Heart right ventricle (tissue), 16 donors: ENCODE measurements at regions not wholly inside any gene's neighbourhood (a gene's known extent, or its start where the extent isn't known, plus 50 kb on each side); places are given as distances from the start of the nearest gene placed in this dataset.
"Not testable (repeated sequence)": the region's sequence is repeated elsewhere in the genome, so short reads cannot be mapped to it uniquely, and the experiment has no call there.

Experiments used
- ATAC-seq, 8 donors: fragments of 200-7000 bp; cut with Tn5 transposase; one replicate each; pipeline ENCODE4 v1.9.1; 2020; ENCODE audit warnings: mild to moderate bottlenecking in 8 of 8, moderate library complexity in 8 of 8, moderate number of reproducible peaks in 1 of 8
- DNase-seq, 2 donors: peaks; one replicate each; pipeline ENCODE4 v3.0.0-alpha.2; 2020
- H3K27ac ChIP-seq, 10 donors: fragments of 200-600 bp; sonication (generic) in 2 of 10; one replicate each; pipeline versions ENCODE4 v1.5.0 to v1.8.0; 2020 to 2022; ENCODE audit warnings: mild to moderate bottlenecking in 3 of 10
- H3K27me3 ChIP-seq, 7 donors: fragments of 200-600 bp; one replicate each; pipeline ENCODE4 v1.8.0; 2021 to 2022; ENCODE audit warnings: mild to moderate bottlenecking in 2 of 7
- H3K36me3 ChIP-seq, 9 donors: fragments of 200-600 bp; sonication (generic) in 1 of 9; one replicate each; pipeline versions ENCODE4 v1.5.0 to v1.8.0; 2020 to 2022; ENCODE audit warnings: mild to moderate bottlenecking in 2 of 9
- H3K4me1 ChIP-seq, 9 donors: fragments of 200-600 bp; sonication (generic) in 1 of 9; one replicate each; pipeline versions ENCODE4 v1.5.0 to v1.8.0; 2020 to 2022; ENCODE audit warnings: mild to moderate bottlenecking in 4 of 9
- H3K4me3 ChIP-seq, 10 donors: fragments of 200-600 bp; sonication (generic) in 2 of 10; one replicate each; pipeline versions ENCODE4 v1.5.0 to v1.8.0; 2020 to 2022; ENCODE audit warnings: mild to moderate bottlenecking in 7 of 10, moderate library complexity in 2 of 10
- H3K9me3 ChIP-seq, 11 donors: fragments of 200-600 bp in 10 of 11; sonication (generic) in 2 of 11; one replicate each; pipeline versions ENCODE4 v1.5.0 to v1.8.0; 2013 to 2022; ENCODE audit warnings: mild to moderate bottlenecking in 2 of 11, control low read depth in 1 of 11, moderate library complexity in 1 of 11
- CTCF ChIP-seq, 9 donors: fragments of 200-600 bp; sonication (generic) in 2 of 9; IDR thresholded peaks; one replicate each; pipeline versions ENCODE4 v1.5.0 to v1.8.0; 2021 to 2022; ENCODE audit warnings: antibody characterized with exemption in 9 of 9, mild to moderate bottlenecking in 5 of 9, moderate library complexity in 1 of 9
- WGBS, 2 donors: extraction: QIAGEN DNeasy Blood & Tissue Kit; methylation state at CpG; one replicate each; pipeline ENCODE4 v1.1.7; 2013; ENCODE audit warnings: inconsistent platforms in 1 of 2; 5-methylcytosine and 5-hydroxymethylcytosine counted together
- intact Hi-C, 10 donors: fragments of 100-400 bp; cut with DNase I; formaldehyde crosslinking; loops; one replicate each; pipeline versions ENCODE4 v1.11.1 to v1.14.2; 2022
- donor health status: Arrhythmogenic right ventricular cardiomyopathy.
- donor health status: ischemic (EF 13 %, LVEDD 7.1; RV severe dilation, severe dysfunction).
- donor health status: healthy with polysubstance abuse.
- donor health status: DM: no; HTN: yes; CAD: no.
- donor health status: DM: no; HTN: no; CAD: no.
- donor health status: ischemic (EF 25% LVEDD 6.9; RV normal size, moderate dysfunction).
- donor health status: ischemic (EF 25% LVEDD 5.7; RV mildly dilated, moderate dysfunction).
- donor health status: healthy.
- donor health status: DM: yes; HTN: yes; CAD: no.
- donor health status: Ischemic cardiomyopathy.
- donor health status: ischemic (EF 35%, LVEDD 5.7; RV mildly dilated, moderate dysfunction).
- donor health status: nonischemic (EF 11% LVEDD 7.7; RV severe dilation, severe dysfunction).
- donor health status: DM: yes; HTN: yes; CAD: no.
- donor health status: PGD.
- donor health status: ischemic (EF 29% LVEDD 5.4; RV normal size, mild dysfunction).
- donor health status: nonischemic (EF 23%, LVEDD 6.1; RV moderate dilation, normal function).

GRCh38 chr3:144023543-144023942, 51.9 kb downstream of the DIPK2A start:
- 93% methylated on average over 11 of the region's 11 CpGs for WGBS, 2 donors

GRCh38 chr3:144028798-144029411, 57.3 kb downstream of the DIPK2A start:
- Histone ChIP-seq H3K36me3 (no peaks in the 10 kb centered on the region), H3K27me3 (no peaks in the 10 kb centered on the region), H3K4me3 (no peak overlapping the region), H3K4me1 (peaks cover 0 to 16% (median 0%) of the 10 kb centered on the region in 9 donors), H3K27ac (no peak overlapping the region), H3K9me3 (peaks cover 0 to 3% (median 0%) of the 10 kb centered on the region in 11 donors)
- WGBS, 2 donors = 76 to 83% methylated on average over 4 of the region's 4 CpGs
- no peak for TF ChIP-seq CTCF (IDR thresholded peaks at IDR 0.05)
- ATAC-seq (peak in 7 of 8 donors; percentile 28 to 61 (median 39)), DNase-seq (peak in 1 of 2 donors; percentile 13)
- intact Hi-C loops = no loop called here

More at GRCh38 chr3:144023543-144023942, 51.9 kb downstream of the DIPK2A start:
- H3K36me3 ChIP-seq, H3K4me1 ChIP-seq, H3K27ac ChIP-seq, H3K4me3 ChIP-seq, ATAC-seq, H3K27me3 ChIP-seq, intact Hi-C loops, DNase-seq: not testable (repeated sequence)
- H3K9me3 ChIP-seq = peaks cover 0 to 15% (median 0%) of the 10 kb centered on the region in 11 donors

- Histone ChIP-seq H3K27me3 (no peaks in the 10 kb centered on the region), H3K4me3 (no peak overlapping the region), H3K36me3 (no peaks in the 10 kb centered on the region), H3K9me3 (peaks cover 0 to 3% (median 0%) of the 10 kb centered on the region in 11 donors), H3K27ac (no peak overlapping the region), H3K4me1 (peaks cover 0 to 16% (median 0%) of the 10 kb centered on the region in 9 donors)
- intact Hi-C loops = no loop called here
- DNase-seq = no peak
- ATAC-seq = no peak
- 93 to 94% methylated on average over 2 of the region's 2 CpGs for WGBS, 2 donors
- no peak for TF ChIP-seq CTCF (IDR thresholded peaks at IDR 0.05)
Measured at GRCh38 chr3:144029769-144030168, 58.1 kb downstream of the DIPK2A start.

- 62% methylated on average over 5 of the region's 5 CpGs for WGBS, 2 donors
- H3K4me1 ChIP-seq = peaks cover 0 to 16% (median 0%) of the 10 kb centered on the region in 9 donors
- peak; percentile 17 to 39 for DNase-seq
- no peak for TF ChIP-seq CTCF (IDR thresholded peaks at IDR 0.05)
- ATAC-seq = peak in 3 of 8 donors; percentile 49 to 73 (median 62)
- H3K36me3 ChIP-seq = no peaks in the 10 kb centered on the region
- intact Hi-C loops = no loop called here
- H3K9me3 ChIP-seq = no peaks in the 10 kb centered on the region
- H3K4me3 ChIP-seq = no peak overlapping the region
- no peak overlapping the region for H3K27ac ChIP-seq
- H3K27me3 ChIP-seq = no peaks in the 10 kb centered on the region
Measured at GRCh38 chr3:144031938-144032337, 60.3 kb downstream of the DIPK2A start.

- no peaks in the 10 kb centered on the region for H3K36me3 ChIP-seq
- H3K27ac ChIP-seq = no peak overlapping the region
- no peak for DNase-seq
- H3K9me3 ChIP-seq = no peaks in the 10 kb centered on the region
- H3K27me3 ChIP-seq = no peaks in the 10 kb centered on the region
- no peak overlapping the region for H3K4me3 ChIP-seq
- peaks cover 0 to 16% (median 0%) of the 10 kb centered on the region in 9 donors for H3K4me1 ChIP-seq
- intact Hi-C loops = no loop called here
- no peak for ATAC-seq
- WGBS, 2 donors = 87 to 92% methylated on average over 5 of the region's 5 CpGs
- TF ChIP-seq CTCF (IDR thresholded peaks at IDR 0.05) = no peak
Measured at GRCh38 chr3:144032531-144033239, 61.1 kb downstream of the DIPK2A start.
